ENCODE measurements at regions not wholly inside any gene's neighbourhood (a gene's known extent, or its start where the extent isn't known, plus 50 kb on each side); places are given as distances from the start of the nearest gene placed in this dataset.

- H3K4me3 ChIP-seq (ENCODE audit: low read length) = no peak overlapping the region
- no peaks in the 10 kb centered on the region for H3K9me3 Mint-ChIP-seq
- H3K27ac Mint-ChIP-seq = no peak overlapping the region
Measured at GRCh38 chr2:63678551-63678950, 89.8 kb downstream of the MDH1 start.

DNA sequence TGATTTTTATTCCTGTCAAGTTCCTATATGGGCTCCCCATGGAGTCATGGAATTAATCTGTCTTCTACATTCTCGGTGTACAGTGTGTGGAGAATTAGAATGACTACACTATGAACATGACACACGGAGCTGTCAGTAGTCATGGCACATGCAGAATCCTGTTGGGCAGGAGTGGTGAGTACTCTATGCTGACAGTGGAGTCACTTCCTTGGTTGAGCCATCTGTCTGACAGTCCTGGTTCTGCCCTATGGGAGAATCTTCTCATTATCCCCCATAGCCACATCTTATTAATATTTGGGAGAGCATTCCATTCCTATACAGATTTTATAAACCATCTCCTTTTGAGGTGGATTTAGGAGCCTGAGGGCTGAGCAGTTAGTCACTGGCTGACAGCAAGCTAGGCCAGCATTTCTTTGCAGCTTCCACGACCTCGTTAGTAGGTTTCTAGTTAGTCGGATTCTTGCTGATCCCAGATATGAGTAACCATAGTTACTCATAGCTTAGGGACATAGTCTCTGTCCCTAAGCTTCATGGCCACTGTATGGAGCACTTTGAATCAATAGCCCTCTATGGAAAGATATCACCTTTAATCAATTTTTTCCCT is 90.6 kb downstream of the MDH1 start:
- no peaks in the 10 kb centered on the region for H3K27me3 ChIP-seq (ENCODE audit: insufficient read depth, low read length, poor library complexity, severe bottlenecking)
- ChIA-PET CTCF (interaction anchor here (1.3 kb wide), 1 partner anchor 182 kb away, joined by 4 read pairs; no protein-coding TSS in a partner anchor), POLR2A (no interaction called here)
- Mint-ChIP-seq H3K4me3 (no peak overlapping the region), H3K36me3 (no peaks in the 10 kb centered on the region), H3K27me3 (peaks cover 0 to 25% of the 10 kb centered on the region in 2 donors), H3K27ac (no peak overlapping the region), H3K4me1 (no peaks in the 10 kb centered on the region), H3K9me3 (no peaks in the 10 kb centered on the region)
- no peak overlapping the region for H3K27ac ChIP-seq (ENCODE audit: low read depth, low read length)
- no peaks in the 10 kb centered on the region for H3K4me1 ChIP-seq (ENCODE audit: insufficient read depth, low read length)
- no peaks in the 10 kb centered on the region for H3K9me3 ChIP-seq (ENCODE audit: low read length)
- H3K36me3 ChIP-seq (ENCODE audit: insufficient read depth, low read length) = no peaks in the 10 kb centered on the region
- no peak for DNase-seq
- no peak overlapping the region for H3K4me3 ChIP-seq (ENCODE audit: low read length)

More at GRCh38 chr2:63678551-63678950, 89.8 kb downstream of the MDH1 start:
- H3K27ac ChIP-seq (ENCODE audit: low read depth, low read length) = no peak overlapping the region
- H3K9me3 ChIP-seq (ENCODE audit: low read length) = no peaks in the 10 kb centered on the region
- Mint-ChIP-seq H3K4me1 (no peaks in the 10 kb centered on the region), H3K4me3 (no peak overlapping the region), H3K27me3 (peaks cover 6 to 33% of the 10 kb centered on the region in 2 donors), H3K36me3 (no peaks in the 10 kb centered on the region)
- H3K36me3 ChIP-seq (ENCODE audit: insufficient read depth, low read length) = no peaks in the 10 kb centered on the region
- H3K27me3 ChIP-seq (ENCODE audit: insufficient read depth, low read length, poor library complexity, severe bottlenecking) = no peaks in the 10 kb centered on the region
- no peak for DNase-seq
- no peaks in the 10 kb centered on the region for H3K4me1 ChIP-seq (ENCODE audit: insufficient read depth, low read length)
- ChIA-PET POLR2A (no interaction called here), CTCF (interaction anchor here (1.3 kb wide), 1 partner anchor 183 kb away, joined by 4 read pairs; no protein-coding TSS in a partner anchor)

GRCh38 chr2:63680455-63680854 is 91.7 kb downstream of the MDH1 start:
- no peaks in the 10 kb centered on the region for H3K27me3 ChIP-seq (ENCODE audit: insufficient read depth, low read length, poor library complexity, severe bottlenecking)
- Mint-ChIP-seq H3K27ac (no peak overlapping the region), H3K4me3 (no peak overlapping the region), H3K36me3 (no peaks in the 10 kb centered on the region), H3K4me1 (no peaks in the 10 kb centered on the region), H3K27me3 (peaks cover 0 to 19% of the 10 kb centered on the region in 2 donors), H3K9me3 (no peaks in the 10 kb centered on the region)
- DNase-seq = no peak
- no peaks in the 10 kb centered on the region for H3K36me3 ChIP-seq (ENCODE audit: insufficient read depth, low read length)
- H3K9me3 ChIP-seq (ENCODE audit: low read length) = no peaks in the 10 kb centered on the region
- ChIA-PET POLR2A (no interaction called here), CTCF (no interaction called here)
- H3K4me1 ChIP-seq (ENCODE audit: insufficient read depth, low read length) = no peaks in the 10 kb centered on the region
- no peak overlapping the region for H3K27ac ChIP-seq (ENCODE audit: low read depth, low read length)
- H3K4me3 ChIP-seq (ENCODE audit: low read length) = no peak overlapping the region

GRCh38 chr2:63681896-63682295 is 93.1 kb downstream of the MDH1 start:
- H3K36me3 ChIP-seq (ENCODE audit: insufficient read depth, low read length) = no peaks in the 10 kb centered on the region
- no peaks in the 10 kb centered on the region for H3K9me3 ChIP-seq (ENCODE audit: low read length)
- no peak for DNase-seq
- no peaks in the 10 kb centered on the region for H3K36me3 Mint-ChIP-seq
- H3K27me3 Mint-ChIP-seq = peaks cover 0 to 19% of the 10 kb centered on the region in 2 donors
- H3K27me3 ChIP-seq (ENCODE audit: insufficient read depth, low read length, poor library complexity, severe bottlenecking) = no peaks in the 10 kb centered on the region
- H3K9me3 Mint-ChIP-seq = no peaks in the 10 kb centered on the region
- no peak overlapping the region for H3K4me3 ChIP-seq (ENCODE audit: low read length)
- no peak overlapping the region for H3K4me3 Mint-ChIP-seq
- no peak overlapping the region for H3K27ac ChIP-seq (ENCODE audit: low read depth, low read length)
- ChIA-PET POLR2A (no interaction called here), CTCF (no interaction called here)
- H3K4me1 Mint-ChIP-seq = no peaks in the 10 kb centered on the region
- H3K27ac Mint-ChIP-seq = no peak overlapping the region
- no peaks in the 10 kb centered on the region for H3K4me1 ChIP-seq (ENCODE audit: insufficient read depth, low read length)

GRCh38 chr2:63692002-63692606 is 103.3 kb downstream of the MDH1 start:
- DNase-seq = peak in 2 of 5 donors; percentile 24 to 46
- Histone ChIP-seq H3K27me3 (ENCODE audit: insufficient read depth, low read length, poor library complexity, severe bottlenecking) (no peaks in the 10 kb centered on the region), H3K4me3 (ENCODE audit: low read length) (no peak overlapping the region), H3K9me3 (ENCODE audit: low read length) (no peaks in the 10 kb centered on the region), H3K36me3 (ENCODE audit: insufficient read depth, low read length) (no peaks in the 10 kb centered on the region), H3K27ac (ENCODE audit: low read depth, low read length) (no peak overlapping the region), H3K4me1 (ENCODE audit: insufficient read depth, low read length) (no peaks in the 10 kb centered on the region)
- no peak overlapping the region for H3K4me3 Mint-ChIP-seq
- peaks cover 0 to 2% of the 10 kb centered on the region in 2 donors for H3K27me3 Mint-ChIP-seq
- no peaks in the 10 kb centered on the region for H3K4me1 Mint-ChIP-seq
- H3K36me3 Mint-ChIP-seq = no peaks in the 10 kb centered on the region
- ChIA-PET POLR2A (no interaction called here), CTCF (interaction anchor here (1.6 to 3.1 kb wide), 2 partner anchors 169 to 635 kb away, joined by 3 to 23 read pairs; no protein-coding TSS in a partner anchor)
- no peak overlapping the region for H3K27ac Mint-ChIP-seq
- H3K9me3 Mint-ChIP-seq = no peaks in the 10 kb centered on the region

GRCh38 chr2:63695583-63695982 is 106.8 kb downstream of the MDH1 start:
- ChIA-PET POLR2A (no interaction called here), CTCF (no interaction called here)
- Histone ChIP-seq H3K4me1 (ENCODE audit: insufficient read depth, low read length) (no peaks in the 10 kb centered on the region), H3K9me3 (ENCODE audit: low read length) (no peaks in the 10 kb centered on the region), H3K27ac (ENCODE audit: low read depth, low read length) (no peak overlapping the region), H3K36me3 (ENCODE audit: insufficient read depth, low read length) (no peaks in the 10 kb centered on the region), H3K27me3 (ENCODE audit: insufficient read depth, low read length, poor library complexity, severe bottlenecking) (no peaks in the 10 kb centered on the region), H3K4me3 (ENCODE audit: low read length) (no peak overlapping the region)
- Mint-ChIP-seq H3K36me3 (no peaks in the 10 kb centered on the region), H3K4me1 (no peaks in the 10 kb centered on the region), H3K27ac (peak overlapping the region in 1 of 8 donors; percentile 14), H3K27me3 (peaks cover 0 to 2% of the 10 kb centered on the region in 2 donors), H3K9me3 (no peaks in the 10 kb centered on the region), H3K4me3 (no peak overlapping the region)
- no peak for DNase-seq

GRCh38 chr2:63696496-63696895 is 107.7 kb downstream of the MDH1 start:
- Histone ChIP-seq H3K36me3 (ENCODE audit: insufficient read depth, low read length) (no peaks in the 10 kb centered on the region), H3K4me1 (ENCODE audit: insufficient read depth, low read length) (no peaks in the 10 kb centered on the region), H3K9me3 (ENCODE audit: low read length) (no peaks in the 10 kb centered on the region), H3K27ac (ENCODE audit: low read depth, low read length) (no peak overlapping the region), H3K4me3 (ENCODE audit: low read length) (no peak overlapping the region), H3K27me3 (ENCODE audit: insufficient read depth, low read length, poor library complexity, severe bottlenecking) (no peaks in the 10 kb centered on the region)
- no peak for DNase-seq
- Mint-ChIP-seq H3K27me3 (peaks cover 0 to 2% of the 10 kb centered on the region in 2 donors), H3K36me3 (no peaks in the 10 kb centered on the region), H3K4me3 (no peak overlapping the region), H3K27ac (no peak overlapping the region), H3K4me1 (no peaks in the 10 kb centered on the region), H3K9me3 (no peaks in the 10 kb centered on the region)
- ChIA-PET CTCF (no interaction called here), POLR2A (no interaction called here)

- no peaks in the 10 kb centered on the region for H3K4me1 Mint-ChIP-seq
- Histone ChIP-seq H3K27me3 (ENCODE audit: insufficient read depth, low read length, poor library complexity, severe bottlenecking) (no peaks in the 10 kb centered on the region), H3K27ac (ENCODE audit: low read depth, low read length) (no peak overlapping the region), H3K9me3 (ENCODE audit: low read length) (no peaks in the 10 kb centered on the region), H3K4me1 (ENCODE audit: insufficient read depth, low read length) (no peaks in the 10 kb centered on the region), H3K4me3 (ENCODE audit: low read length) (no peak overlapping the region), H3K36me3 (ENCODE audit: insufficient read depth, low read length) (no peaks in the 10 kb centered on the region)
- H3K4me3 Mint-ChIP-seq = no peak overlapping the region
- CTCF ChIA-PET = no interaction called here
- H3K36me3 Mint-ChIP-seq = no peaks in the 10 kb centered on the region
- POLR2A ChIA-PET = no interaction called here
- DNase-seq = no peak
- no peaks in the 10 kb centered on the region for H3K9me3 Mint-ChIP-seq
- no peak overlapping the region for H3K27ac Mint-ChIP-seq
- H3K27me3 Mint-ChIP-seq = peaks cover 0 to 2% of the 10 kb centered on the region in 2 donors
Measured at GRCh38 chr2:63697160-63697559, 108.4 kb downstream of the MDH1 start.
